ENCODE measurements at regions not wholly inside any gene's neighbourhood (a gene's known extent, or its start where the extent isn't known, plus 50 kb on each side); places are given as distances from the start of the nearest gene placed in this dataset.
"Not testable (repeated sequence)": the region's sequence is repeated elsewhere in the genome, so short reads cannot be mapped to it uniquely, and the experiment has no call there.

- TF ChIP-seq CTCF, POLR2A (IDR thresholded peaks at IDR 0.05): not testable (repeated sequence)
These were observed 139.0 kb downstream of the THBS2 start for GRCh38 chr6:169114632-169115031.

All from heart left ventricle (tissue), 13 donors.